Lung microvascular endothelial cell (primary cell): ENCODE measurements at regions not wholly inside any gene's neighbourhood (a gene's known extent, or its start where the extent isn't known, plus 50 kb on each side); places are given as distances from the start of the nearest gene placed in this dataset.

Experiments used
- DNase-seq, 2 donors: peaks; one replicate each; pipeline versions ENCODE4 v3.0.0 to v3.0.0-alpha.2; 2010; ENCODE audit warnings: low read depth in 2 of 2

DNA sequence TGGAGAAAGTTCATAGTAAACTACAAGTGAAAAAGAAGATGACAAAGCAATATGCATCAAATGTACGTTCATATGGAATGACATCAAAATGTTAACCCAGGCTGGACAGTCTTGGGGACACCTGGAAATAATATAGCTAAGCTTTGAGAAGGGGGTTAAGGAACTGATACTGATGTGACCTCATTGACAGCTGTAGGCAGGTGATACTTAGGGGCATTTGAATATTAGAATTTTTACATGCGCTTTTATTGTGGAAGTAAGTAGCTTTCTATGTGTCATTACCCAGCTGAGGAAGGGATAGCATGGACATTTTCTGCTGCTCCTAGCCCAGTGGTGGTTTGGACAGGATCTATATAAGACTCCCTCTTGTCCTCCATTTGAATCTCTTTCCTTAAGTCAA, 299.7 kb downstream of the CWC27 start:
- DNase-seq: no peak

DNA sequence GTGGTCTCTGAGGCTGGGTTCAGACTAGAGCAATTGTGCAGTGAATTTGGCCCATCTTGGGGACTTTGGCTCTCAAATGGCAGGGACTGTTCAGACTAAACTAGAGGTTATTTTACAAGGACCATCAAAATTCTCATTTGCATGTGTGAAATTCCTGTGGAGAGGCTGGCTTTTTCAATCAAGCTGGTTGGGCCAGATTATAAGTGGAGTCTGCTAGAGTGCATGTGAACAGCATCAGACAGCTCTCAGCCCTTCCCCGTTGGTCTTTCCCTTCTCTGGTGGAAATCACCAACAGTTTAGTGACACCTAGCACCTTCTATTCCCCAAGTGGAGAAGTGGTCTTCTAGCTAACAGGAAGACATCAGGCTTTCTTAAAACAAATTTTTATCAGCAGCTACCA, 301.3 kb downstream of the CWC27 start:
- DNase-seq: no peak

DNA sequence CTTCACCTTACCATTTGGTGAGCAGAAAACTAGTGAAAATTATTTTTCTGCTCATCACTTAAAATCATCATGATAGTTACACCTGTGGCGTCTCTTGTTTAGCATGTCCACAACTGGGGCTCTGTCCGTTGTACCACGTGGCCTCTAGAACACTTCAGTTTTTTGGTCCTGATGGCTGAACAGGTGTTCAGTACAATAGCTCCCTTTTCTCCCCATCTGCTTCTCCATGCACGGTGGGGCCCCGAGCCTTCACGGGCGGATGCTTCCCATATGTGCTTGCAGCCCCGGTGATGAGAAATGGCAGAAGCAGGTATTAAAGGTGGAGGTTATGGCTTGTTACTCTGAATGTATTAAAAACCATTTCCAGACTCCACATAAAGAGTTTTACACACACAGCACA, 304.1 kb downstream of the CWC27 start:
- DNase-seq: no peak

GRCh38 chr5:65073250-65073661, 304.5 kb downstream of the CWC27 start:
- peak in 1 of 2 donors; percentile 92 for DNase-seq

DNA sequence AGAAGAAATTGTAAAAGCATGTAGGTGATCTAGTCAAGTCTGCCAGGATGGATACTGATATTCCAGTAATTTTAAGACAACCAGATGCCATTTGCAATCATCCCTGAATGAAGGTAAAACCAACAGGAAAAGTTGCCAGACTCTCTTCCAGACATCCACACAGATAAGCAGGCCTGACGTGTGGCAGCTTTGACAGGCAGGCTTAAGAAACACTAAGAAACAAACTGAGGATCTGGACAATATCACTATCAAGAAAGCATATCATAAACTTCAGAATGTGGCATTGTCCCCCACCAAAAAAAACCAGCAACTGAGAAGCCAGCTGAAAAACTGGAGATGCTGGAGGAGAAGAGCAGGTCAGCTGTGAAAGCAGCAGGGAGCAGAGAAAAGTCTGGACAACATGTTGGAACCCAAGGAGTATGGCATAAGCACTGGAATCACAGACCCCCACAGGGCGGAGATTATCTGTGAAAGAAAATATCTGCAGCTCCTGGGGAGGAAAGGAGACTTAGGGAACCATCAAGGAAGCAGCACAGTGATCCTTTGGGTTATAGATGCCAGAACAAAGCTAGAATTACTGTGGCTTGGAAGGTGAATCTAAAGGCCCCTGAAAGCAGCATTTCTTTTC, 307.0 kb downstream of the CWC27 start:
- no peak for DNase-seq

DNA sequence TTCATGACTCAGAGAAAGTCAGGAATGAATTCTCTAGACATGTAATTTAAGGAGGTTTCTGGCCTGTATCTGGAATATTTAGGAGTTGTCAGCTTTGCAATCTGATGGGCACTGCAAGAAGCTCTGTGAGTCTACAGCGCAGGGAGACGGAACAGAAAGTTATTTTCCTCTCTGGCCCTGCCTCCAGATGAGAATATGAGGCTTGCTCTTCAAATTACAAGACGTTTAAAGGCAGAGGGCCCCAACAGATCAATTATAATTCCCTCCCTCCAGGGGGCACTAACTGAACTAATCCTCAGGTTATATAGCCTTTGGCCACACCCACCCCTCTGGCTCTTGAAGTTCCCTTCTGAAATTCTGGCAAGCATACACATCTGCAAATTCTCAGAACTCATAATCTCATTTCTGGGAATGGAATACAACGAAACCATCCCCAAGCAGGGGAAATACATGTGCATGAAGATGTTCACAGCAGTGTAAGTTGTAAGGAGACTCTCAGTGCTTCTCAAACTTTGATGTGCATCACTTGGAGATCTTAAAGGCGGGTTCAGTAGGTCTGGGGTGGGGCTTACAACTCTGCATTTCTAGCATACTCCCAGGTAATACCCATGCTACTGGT, 307.6 kb downstream of the CWC27 start:
- DNase-seq: peak; percentile 19 to 49

GRCh38 chr5:65077653-65078052, 308.9 kb downstream of the CWC27 start:
- DNase-seq: no peak

DNA sequence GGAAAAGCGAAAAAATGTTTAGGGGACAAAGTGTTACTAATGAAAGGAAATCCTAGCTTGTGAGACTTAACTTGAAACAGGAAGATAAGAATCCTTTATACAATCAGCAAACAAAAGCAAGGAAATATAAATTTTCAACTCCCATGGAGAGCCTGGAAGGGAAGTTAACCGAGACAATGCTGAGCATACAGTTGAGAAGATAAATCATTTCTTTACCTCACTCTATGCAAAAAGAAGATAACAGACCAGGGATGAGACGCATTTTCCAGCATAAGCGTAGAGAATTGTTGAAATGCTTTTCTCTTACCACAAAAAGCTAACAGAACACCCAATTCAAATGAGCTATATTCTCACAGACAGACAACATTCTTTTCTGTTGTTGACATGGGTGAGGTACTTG, 309.6 kb downstream of the CWC27 start:
- DNase-seq: peak in 1 of 2 donors; percentile 56

DNA sequence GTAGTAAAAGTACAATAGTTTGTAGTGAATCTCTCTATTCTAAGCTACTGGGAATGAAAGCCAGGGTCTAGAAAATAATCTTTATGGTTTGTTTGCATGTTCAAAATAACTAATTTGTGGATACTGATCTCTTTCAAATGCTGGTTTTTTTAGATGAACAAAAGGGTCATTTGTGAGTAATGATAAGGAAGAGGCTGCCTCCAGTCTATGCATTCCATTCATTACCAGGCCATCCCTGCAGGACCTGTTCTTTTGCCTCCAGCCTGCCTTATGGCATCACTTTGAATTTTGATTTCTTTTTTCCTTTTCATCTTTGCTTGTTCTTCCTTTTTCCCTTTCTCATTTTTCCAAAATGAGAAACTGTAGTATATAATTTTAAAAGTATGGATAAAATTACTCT, 312.3 kb downstream of the CWC27 start:
- no peak for DNase-seq

- DNase-seq: no peak
Measured at GRCh38 chr5:65084795-65085515, 316.2 kb downstream of the CWC27 start.

GRCh38 chr5:65085516-65085850, 316.8 kb downstream of the CWC27 start:
- no peak for DNase-seq

DNA sequence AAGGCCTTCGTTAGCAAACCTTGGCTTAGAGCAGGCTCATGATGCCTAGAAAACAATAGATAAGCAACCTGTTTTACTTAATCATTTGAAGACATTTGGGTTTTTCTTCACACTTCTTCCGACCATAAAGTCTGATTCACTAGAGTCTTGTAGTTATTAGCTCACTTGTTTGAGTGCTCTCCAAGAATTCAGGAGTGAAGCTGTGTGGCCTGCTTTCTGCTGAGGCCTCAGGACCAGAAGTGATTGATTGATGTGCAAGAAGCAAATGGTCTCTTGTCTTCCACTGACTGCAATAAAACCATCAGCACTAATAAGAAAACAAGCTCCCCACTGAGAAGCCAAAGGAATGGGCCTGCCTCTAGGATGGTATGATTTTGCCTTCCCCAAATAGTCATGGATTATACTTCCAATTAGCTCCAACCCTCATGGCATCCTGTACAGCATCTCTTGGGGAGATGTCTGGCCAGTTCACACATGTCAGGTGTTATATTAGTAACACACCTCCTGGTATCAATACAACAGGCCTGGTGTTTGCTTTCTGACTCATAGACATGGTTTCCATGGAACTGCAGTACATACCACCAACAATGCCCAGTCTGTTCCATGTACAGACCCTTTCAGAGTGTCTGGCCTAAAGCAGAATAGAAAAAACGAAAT, 317.6 kb downstream of the CWC27 start:
- DNase-seq: peak in 1 of 2 donors; percentile 20

GRCh38 chr5:65087154-65087553, 318.4 kb downstream of the CWC27 start:
- no peak for DNase-seq

- no peak for DNase-seq
Measured at GRCh38 chr5:65094279-65094678, 325.5 kb downstream of the CWC27 start.

- peak in 1 of 2 donors; percentile 70 for DNase-seq
Measured at GRCh38 chr5:65098393-65098792, 329.7 kb downstream of the CWC27 start.
